ENCODE measurements at regions not wholly inside any gene's neighbourhood (a gene's known extent, or its start where the extent isn't known, plus 50 kb on each side); places are given as distances from the start of the nearest gene placed in this dataset.

DNA sequence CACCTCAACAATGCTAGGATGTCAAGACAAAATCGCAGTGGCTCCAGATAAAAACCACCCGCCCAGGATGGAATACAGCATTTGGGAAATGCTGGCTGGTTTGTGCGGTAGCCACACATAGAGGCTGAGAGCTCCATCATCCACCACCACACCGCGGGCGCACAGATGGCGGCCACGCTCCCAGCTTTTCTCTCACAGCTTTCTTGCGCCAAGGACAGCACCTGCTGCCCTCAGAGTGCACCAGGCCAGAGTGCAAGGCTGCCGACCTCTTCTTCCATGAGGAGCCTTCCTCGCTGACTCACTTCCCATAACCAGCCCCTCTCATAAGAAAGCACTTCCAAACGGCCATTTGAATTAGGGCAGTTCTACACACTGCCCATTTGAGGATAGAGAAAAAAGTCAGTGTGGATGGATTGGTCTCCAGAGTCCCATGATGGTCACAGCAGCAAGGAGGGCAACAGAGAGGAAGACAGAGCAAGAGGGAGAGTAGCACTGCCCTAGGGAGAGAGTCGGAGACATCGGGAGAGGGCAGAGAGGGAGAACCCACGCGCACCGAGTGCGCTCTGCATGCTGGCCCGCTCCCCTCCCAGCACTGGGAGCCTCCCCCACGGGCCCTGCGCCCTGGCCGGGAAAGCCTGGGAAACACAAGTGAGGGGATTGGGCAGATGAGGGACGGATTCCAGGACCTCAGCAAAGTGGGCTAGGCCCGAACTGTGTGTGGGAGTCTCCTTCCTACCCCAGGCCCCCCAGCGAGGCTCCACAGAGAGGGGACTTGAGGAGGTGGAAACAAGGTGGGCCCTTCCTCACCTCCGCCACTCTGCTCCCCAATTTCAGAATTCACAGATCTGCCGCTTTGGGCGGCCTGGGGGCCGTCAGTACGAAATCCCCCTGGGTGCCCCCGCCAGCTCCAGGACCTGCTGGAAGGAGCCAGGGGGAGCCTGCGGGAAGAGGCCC is 156.9 kb downstream of the USP12 start:
- no peak for DNase-seq (ENCODE audit: low read depth)

DNA sequence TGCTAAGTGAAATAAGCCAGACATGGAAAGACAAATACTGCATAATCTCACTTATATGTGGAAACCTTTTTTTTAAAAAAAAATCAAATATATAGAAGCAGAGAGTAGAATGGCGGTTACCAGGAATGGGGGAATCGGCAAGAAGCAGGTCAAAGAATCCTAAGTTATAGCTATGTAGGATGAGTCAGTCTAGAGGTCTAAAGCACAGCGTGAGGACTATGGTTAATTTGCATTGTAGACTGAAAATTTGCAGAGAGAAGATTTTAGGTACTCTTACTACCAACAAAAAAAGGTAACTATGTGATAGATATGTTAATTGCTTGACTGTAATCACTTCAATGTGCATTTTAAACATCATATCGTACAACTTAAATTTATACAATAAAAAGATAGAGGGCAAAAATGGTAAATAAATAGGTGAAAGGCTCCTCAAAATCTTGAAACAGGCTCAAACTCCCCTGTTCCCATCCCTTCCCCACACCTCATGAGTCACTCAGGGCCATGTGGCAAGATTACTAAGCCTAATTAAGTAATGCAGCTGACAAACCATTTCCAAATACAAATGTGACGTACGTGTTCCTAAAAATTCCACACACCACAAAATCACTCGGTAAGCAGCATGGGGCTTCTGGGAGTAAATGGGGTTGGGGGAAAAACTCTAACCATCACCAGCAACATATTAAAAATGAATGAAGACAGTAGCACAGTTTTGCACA is 159.0 kb downstream of the USP12 start:
- peak; percentile 32 for DNase-seq (ENCODE audit: low read depth)

DNA sequence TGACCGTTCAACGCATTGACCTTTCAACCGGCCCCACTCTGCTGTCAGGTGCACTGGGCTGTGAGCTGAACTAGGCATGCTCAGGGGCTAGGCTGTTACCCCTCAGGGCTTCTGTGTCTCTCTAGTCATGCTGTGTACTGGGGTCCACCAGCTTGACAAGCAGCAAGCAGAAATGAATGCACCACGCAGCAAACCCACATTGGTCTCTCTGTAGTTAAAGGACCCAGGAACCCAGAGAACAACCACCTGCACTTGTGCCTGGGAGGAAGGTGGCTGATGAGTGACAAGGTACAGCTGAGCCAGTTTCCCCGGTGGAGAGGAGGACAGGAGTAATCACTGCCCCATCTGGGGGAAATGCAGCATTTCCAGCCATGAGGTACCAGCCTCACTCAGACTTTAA is 159.9 kb downstream of the USP12 start:
- no peak for DNase-seq (ENCODE audit: low read depth)

DNA sequence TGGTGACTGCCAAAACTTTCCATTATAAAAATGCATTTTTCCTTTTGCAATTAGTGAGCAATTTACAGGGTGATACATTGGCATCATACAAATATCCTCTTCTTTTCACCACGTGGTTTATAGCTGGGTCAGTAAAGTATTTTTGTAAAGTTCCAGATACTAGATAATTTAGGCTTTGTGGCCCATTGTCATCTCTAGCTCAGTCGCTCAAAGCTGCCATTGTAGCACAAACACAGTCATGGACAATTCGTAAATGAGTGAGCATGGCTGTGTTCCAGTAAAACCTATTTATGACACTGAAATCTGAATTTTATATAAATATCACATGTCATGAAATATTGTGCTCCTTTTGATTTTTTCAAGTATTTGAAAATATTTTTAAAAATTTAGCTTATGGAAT is 162.9 kb downstream of the USP12 start:
- no peak for DNase-seq (ENCODE audit: low read depth)

DNA sequence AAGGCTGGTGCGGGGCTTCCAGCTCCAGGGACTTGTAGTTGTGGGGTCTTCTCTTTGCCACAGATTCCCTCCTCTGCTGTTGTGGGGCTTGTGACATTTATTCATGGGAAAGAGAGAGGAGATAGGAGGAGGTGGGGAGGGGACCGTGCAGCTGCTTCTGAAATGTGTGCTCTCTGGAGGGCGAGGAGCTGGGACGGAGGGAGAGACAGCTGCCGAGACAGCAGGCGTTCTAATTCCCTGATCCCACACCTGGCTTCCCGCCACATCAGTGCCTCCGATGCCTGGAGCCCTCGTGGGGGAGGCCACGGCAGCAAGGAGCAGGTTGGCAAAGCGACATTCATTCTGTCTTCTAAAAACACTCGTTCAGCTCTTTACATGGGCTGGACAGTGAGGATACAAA is 164.4 kb downstream of the USP12 start:
- no peak for DNase-seq (ENCODE audit: low read depth)

DNA sequence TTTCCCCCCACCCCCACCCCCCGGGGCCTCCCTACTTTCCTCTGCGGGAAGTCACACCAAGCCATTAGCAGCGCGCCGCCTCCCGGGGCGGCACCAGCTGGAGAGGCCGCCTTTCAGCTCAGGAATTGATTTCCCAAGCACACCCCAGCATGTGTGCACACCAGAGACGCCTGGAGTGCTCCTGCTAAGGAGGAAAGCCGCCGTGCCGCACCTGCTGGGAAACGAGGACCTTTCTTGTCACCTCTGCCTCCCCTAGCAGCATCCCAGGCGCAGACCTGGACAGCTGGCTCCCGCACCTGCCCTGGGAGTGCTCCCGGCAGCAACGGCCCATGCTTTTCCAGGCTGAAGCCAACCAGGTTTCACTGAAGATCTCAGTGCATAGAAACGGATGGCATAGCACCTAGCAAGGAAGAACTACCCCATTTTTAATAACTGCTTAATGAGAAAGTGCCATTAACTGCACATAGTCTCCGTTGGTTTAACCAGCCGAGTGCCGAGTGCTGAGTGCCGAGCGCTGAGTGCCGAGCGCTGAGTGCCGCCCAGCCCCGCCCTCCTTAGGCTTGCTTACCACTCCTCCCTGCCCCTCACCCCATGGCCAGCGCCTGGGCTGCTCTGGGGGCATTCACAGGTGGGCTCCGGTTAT is 165.0 kb downstream of the USP12 start:
- DNase-seq (ENCODE audit: low read depth): no peak

DNA sequence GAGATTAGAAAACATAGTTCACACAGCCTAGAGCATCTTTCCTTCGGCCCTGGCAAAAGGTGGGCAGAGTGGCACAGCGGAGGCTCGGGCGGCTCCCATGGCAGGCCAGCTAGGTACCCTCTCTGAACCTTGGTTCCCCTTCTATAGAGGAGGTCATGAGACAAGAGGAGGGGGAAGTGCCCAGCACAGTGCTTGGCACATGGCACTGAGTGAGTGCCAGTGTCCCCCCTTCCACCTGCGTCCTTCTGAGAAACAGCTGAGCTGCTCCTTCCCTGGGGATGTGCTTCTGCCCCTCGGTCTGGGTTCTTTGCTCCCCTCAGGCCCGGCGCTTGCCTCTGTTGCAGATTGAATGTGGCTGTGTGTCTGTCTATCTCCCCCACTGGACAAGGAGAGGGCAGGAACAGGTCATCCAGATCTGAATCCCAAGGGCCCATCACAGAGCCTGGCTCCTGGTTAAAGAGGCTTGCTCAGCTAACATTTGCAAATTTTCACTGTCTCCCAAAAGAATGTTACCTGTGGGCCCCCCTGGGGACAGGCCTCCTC is 165.6 kb downstream of the USP12 start:
- no peak for DNase-seq (ENCODE audit: low read depth)

DNA sequence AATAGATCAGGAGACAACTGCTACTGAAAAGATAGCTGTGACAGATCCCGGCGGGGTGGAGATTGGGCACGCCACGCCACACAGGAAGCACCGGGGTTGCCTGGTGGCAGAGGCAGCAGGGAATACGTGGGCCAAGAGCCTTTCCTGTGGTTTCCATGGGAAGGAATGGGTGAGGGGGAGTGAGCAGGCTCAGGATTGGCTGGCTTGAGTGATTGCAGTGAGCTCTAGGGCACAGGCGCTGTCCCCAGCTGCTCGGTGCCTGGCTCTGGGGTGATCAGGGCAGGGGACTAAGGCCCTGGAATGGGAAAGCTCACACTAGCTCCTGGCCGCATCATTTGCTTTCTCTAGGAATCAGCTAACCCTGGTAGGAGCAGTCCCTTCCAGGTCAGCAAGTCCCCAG is 166.1 kb downstream of the USP12 start:
- no peak for DNase-seq (ENCODE audit: low read depth)

DNA sequence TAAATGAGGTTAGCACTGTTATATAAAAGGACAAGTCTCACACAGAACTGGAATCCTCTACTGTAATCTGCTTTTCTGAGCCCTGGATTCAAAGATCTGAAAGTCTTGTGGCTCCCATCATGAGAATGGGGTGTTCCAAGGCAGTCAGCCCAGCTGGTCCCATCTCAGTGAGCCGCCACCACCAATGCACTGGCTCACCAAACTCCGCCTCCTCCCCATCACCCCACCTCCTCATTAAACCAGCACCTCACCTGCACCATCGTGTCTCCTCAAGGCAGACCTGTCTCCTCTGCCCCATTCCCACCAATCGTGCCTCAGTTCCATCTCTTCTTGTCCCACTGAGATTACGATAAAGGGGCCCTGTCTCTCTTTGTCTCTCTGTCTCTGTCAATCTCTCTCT is 166.7 kb downstream of the USP12 start:
- no peak for DNase-seq (ENCODE audit: low read depth)

DNA sequence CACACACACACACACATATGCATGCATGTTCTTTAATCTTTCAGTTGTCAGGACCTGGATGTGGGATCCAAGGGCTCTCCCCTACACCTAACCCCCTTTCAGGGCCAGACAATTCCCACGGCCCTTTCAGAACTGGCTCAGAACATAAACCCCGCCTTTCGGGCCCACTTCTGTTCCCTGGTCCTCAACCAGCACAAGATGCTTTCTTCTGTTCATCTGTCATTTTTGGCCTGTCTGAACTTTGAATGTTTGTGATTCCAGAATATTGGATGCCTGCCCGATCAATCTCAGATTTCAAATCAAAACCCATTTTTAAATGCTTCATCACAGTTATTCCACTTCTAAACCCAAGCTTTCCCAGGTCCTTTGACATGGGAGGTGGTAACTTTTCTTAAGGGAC is 167.3 kb downstream of the USP12 start:
- DNase-seq (ENCODE audit: low read depth): no peak

DNA sequence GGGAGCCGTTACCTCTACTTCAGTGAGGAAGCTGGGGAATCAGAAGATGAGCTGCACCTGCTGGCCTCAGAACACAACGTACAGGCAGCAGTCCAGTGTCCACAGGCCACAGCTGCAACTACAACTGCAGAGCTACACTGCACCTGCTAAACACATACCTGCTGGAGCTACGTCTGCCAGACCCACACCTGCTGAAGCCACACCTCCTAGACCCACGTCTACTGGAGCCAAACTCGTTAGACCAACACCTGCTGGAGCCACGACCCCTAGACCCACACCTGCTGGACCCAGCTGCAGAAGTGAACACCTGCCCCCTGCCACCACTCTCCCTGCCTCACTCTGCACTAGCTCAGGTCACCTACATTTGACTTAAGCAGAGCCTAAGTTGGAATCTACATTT is 169.9 kb downstream of the USP12 start:
- no peak for DNase-seq (ENCODE audit: low read depth)

DNA sequence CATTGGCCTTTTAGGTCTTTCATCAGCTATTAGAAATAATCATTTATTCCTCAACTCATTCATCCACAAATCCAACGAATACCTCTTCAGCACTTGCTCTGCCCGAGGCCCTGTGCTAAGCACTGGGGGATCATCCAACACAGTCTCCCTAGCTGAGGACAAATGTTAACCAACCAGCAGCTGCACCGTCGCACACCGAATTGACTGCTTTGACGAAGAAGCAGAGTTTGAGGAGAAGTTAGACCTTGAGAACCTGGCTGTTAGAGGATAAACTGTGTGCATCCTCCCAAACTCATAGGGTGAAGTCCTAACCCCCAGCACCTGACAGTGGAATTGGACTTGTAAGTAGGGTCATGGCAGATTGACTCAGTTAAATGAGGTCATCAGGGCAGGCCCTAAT is 170.9 kb downstream of the USP12 start:
- DNase-seq (ENCODE audit: low read depth): no peak

DNA sequence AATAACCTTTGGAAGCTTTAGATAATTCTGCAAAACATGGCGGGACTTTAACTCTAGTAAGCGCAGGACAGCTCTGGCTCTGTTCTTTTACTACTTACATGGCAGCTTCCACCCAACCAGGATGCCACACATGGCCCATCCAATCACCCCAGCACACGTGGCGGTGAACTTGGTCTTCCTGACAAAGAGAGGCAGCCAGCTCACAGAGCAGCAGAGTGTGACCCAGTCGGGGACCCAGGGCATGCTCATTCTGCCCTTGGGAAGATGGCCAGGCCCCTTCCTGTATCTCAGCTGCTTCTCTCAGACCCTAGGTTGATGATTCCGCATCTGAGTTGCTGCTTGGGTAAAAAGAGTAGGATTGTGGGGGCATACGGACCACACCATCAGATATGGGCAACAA is 172.1 kb downstream of the USP12 start:
- DNase-seq (ENCODE audit: low read depth): no peak

DNA sequence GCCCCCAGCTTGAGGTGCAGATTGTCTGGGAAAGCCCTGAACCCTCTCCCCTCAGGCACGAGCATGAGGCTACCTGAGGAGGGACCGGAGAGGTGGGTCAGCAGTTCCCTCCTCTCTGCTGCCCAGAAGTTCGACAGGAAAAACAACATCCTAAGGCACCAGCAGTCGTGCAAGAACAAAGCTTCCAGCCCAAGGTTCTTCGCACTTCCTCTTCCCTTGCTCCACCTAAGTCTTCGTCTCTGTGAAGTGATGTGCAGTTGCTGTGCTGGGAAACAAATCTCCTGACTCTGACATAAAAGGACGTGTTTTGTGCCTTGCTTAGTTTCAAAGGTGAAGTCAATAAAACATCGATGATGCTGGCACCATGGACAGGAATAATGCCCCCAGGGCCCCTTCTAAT is 173.3 kb downstream of the USP12 start:
- DNase-seq (ENCODE audit: low read depth): no peak

DNA sequence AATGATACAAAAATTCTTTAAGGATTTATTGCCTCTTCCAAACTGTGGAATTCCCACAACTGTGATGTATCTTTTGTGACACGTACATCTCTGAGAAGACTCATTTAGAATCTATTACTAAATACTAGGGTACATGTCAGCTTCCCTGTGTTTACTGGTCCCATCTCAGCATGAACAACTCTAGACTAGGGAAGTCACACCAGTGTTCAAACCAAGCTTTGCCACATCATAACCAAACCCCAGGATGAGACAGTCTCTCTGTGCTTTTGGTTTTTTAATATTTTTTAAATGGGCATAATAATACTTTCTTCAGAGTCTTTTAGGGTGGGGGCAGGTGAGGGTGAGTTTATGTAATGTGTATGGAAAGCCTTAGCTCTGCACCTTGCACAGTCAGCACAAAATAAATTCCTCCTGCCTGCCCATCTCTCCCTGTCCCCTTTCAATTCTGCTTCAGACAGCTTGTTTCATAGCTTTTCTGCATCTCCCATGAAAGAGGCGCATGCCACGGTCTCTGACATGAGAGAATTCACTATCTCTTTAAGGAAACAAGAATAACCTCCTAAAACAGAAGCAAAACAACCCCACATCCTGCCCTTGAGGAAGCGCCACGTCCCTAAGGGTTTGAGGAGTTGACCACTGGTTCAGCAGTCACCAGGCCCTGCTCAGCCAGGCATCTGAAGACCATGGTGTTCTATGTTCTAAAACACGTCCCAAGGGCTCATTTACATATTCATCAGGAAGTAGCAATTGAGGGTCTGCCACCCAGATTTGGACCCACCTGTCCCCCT is 174.5 kb downstream of the USP12 start:
- no peak for DNase-seq (ENCODE audit: low read depth)

DNA sequence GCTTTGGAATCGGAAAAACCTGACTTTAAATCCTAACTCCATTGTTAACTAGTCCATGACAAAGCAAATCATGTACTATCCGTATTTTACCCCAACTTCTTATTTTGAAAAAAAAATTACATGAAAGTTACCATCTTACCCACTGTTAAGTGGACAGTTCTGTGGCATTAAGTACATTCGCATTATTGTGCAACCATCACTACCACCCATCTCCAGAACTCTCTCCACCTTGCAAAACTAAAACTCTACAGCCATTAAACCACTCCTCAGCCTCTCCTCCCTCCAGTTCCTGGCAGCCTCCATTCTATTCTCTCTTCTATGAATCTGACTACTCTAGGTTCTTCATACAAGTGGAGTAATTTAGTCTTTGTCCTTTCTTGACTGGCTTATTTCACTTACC is 176.5 kb downstream of the USP12 start:
- no peak for DNase-seq (ENCODE audit: low read depth)

DNA sequence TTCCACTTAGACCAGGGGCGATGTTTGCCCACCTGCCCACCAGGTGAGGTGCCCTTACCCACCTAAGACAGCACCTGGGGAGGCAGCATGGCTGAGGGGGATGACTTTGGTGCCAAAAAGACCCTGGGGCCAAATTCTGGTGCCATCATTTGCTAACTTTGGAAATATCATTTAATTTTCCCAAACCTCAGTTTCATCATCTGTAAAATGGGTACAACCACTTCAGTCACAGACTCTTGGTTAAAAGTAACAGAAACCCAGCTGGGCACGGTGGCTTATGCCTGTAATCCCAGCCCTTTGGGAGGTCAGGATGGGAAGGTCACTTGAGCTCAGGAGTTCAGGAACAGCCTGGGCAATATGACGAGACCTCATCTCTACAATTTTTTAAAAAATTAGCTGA is 177.8 kb downstream of the USP12 start:
- DNase-seq (ENCODE audit: low read depth): no peak

DNA sequence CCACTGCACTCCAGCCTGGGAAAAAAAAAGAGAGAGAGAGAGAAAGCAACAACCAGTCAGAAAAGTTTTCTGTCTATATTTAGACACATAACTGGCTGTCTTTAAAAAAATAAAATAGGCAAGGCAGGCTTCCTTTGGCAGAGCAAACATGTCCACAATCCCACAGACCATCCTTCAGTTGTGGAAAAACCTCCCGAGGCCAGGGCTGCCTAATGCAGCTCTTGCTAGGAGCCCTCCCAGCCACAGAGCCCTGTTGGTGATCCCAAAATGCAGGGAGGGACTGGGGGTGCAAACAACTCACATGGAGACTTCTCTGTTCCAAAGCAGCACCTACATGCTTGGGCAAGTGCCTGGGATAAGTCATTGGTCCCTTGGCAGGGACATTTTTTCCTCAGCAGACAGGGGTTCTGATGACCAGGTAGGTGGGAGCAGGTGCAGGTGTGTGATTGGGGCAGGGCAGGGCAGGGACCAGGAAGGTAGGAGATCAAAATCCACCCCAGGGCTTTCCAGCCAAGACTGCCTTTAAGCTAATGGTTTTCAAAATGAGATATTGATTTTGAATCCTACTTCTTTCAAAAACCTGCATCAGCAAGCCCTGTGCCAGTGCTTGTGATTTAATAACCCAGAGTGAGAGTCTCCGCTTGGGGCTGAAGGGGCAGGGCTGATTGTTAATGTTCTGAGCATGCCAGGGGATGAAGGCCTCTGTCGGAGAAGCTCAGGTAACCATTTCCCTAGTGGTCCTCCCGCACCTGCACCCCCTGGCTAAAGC is 178.5 kb downstream of the USP12 start:
- no peak for DNase-seq (ENCODE audit: low read depth)

DNA sequence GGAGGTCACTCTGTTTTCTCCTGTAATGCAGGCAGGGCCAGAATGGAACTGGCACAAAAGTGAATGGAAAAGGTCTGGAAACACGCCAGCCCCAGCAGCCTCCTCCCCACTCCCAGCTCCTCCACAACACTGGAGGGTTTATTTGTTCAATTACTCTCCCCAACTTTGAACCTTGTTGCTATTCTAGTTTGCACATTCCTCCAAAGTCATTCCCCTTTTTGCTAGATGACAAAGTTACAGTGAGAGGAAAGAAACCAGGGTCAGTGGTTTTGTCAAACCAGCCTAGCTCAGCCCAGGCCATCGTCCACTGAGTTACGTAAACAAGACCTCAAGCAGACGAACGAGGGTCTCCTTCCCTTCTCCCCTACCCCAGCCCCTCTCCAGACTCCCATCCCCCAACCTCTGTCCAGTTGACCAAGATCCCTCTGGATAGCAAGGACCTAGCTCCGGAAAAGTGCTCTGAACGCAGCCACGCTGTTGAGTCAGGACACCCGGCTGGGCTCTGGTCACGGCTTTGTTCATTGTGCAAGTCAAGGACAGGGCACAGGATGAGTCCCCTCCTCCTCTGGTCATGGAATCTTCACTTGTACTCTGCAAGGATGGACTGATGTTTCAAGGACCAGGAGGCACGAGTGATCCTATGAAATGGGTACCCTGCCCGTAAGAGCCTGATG is 180.0 kb downstream of the USP12 start:
- DNase-seq (ENCODE audit: low read depth): no peak

DNA sequence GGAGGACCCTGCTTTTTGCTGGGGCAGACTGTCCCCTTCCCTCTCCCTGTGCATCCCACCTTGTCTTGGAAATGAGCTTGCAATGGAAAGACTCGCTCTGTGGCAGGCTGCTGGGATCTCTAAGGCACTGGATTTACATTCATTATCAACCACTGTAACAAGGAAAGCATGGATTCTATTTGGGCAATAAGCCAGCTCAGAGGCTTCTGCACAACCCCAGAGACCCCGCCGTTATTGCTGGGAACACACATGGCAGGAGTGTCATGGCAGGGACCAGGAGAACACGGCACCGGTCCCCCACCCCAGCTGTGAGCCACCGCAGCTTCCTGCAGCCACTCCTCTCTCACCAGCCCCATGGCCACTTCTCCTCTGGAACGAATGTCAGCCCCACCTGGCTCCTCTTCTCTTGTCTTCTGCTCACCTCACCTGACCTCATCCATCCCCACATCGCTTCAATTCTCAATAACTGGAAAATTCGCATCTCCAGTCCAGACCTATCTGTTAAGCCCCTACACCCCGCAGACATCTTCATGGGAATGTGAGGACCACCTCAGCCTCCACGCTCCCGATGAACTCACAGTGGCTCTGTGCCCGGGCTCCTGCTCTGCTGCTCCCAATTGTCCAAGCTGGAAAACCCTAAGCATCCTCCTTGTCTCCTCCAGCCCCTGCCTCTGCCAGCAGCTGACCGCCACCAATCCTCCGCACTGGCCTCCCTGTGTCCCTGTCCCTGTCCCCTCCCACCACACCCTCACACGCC is 181.5 kb downstream of the USP12 start:
- DNase-seq (ENCODE audit: low read depth): no peak
